T-cell (primary cell): ENCODE measurements at regions not wholly inside any gene's neighbourhood (a gene's known extent, or its start where the extent isn't known, plus 50 kb on each side); places are given as distances from the start of the nearest gene placed in this dataset.

Source experiments
- ATAC-seq, 4 experiments: fragments of 200-7000 bp in 3 of 4; fragments of 150-1000 bp in 1 of 4; cut with Tn5 transposase; replicated peaks in 1 of 4; 1 replicate in 3 of 4; 2 replicates in 1 of 4; pipeline ENCODE4 v1.10.0; 2021; ENCODE audit warnings: moderate library complexity in 3 of 4, mild to moderate bottlenecking in 2 of 4, moderate number of reproducible peaks in 1 of 4
- CTCF ChIA-PET, 2 donors: fragments of 300-600 bp; sonication (Branson Sonifier 250); formaldehyde crosslinking; loops; one replicate each; lab custom pipeline; 2022; ENCODE audit warnings: antibody characterized with exemption in 2 of 2; lab: Charles Lee
- POLR2A ChIA-PET, 2 donors: fragments of 300-600 bp; sonication (Branson Sonifier 250); formaldehyde crosslinking; loops; one replicate each; lab custom pipeline; 2022; ENCODE audit warnings: antibody characterized with exemption in 2 of 2; lab: Charles Lee
- DNase-seq, 35 experiments: peaks; one replicate each; pipeline versions ENCODE4 v3.0.0 to v3.0.0-alpha.2; 2013 to 2023
- H3K27ac ChIP-seq: one replicate; pipeline ENCODE4 v1.5.1; 2013; ENCODE audit warnings: low read length
- H3K27me3 ChIP-seq, 2 experiments: replicated peaks in 1 of 2; 1 replicate in 1 of 2; 2 replicates in 1 of 2; pipeline versions ENCODE4 v1.6.1 to v1.7.0; 2013; ENCODE audit warnings: low read length in 1 of 2, mixed read lengths in 1 of 2; ENCODE audit not compliant: control insufficient read depth in 2 of 2, insufficient read depth in 2 of 2; ENCODE audit errors: extremely low read depth in 1 of 2
- H3K36me3 ChIP-seq, 2 donors: 1 replicate in 1 of 2; 2 replicates in 1 of 2; pipeline versions ENCODE4 v1.6.1 to v1.7.0; 2013; ENCODE audit warnings: low read length in 1 of 2; ENCODE audit not compliant: control insufficient read depth in 2 of 2, insufficient read depth in 1 of 2; ENCODE audit errors: extremely low read depth in 1 of 2
- H3K4me1 ChIP-seq, 2 experiments: 1 replicate in 1 of 2; 2 replicates in 1 of 2; pipeline versions ENCODE4 v1.6.1 to v1.7.0; 2013; ENCODE audit warnings: low read length in 2 of 2, mixed read lengths in 1 of 2; ENCODE audit not compliant: insufficient read depth in 2 of 2, control insufficient read depth in 1 of 2; ENCODE audit errors: extremely low read depth in 1 of 2
- H3K4me3 ChIP-seq, 2 donors: 1 replicate in 1 of 2; 2 replicates in 1 of 2; pipeline versions ENCODE4 v1.5.1 to v1.7.0; 2013; ENCODE audit warnings: mild to moderate bottlenecking in 2 of 2, low read length in 1 of 2, moderate library complexity in 1 of 2; ENCODE audit not compliant: control insufficient read depth in 1 of 2; ENCODE audit errors: extremely low read depth in 1 of 2
- H3K9me3 ChIP-seq: 2 replicates; pipeline ENCODE4 v1.7.0; 2013
- H3K27ac Mint-ChIP-seq, 2 donors: one replicate each; pipeline ENCODE4 v1.8.0; 2020 to 2021; ENCODE audit warnings: mild to moderate bottlenecking in 2 of 2, mixed read lengths in 2 of 2
- H3K27me3 Mint-ChIP-seq, 2 donors: one replicate each; pipeline ENCODE4 v1.8.0; 2021 to 2022; ENCODE audit warnings: mixed read lengths in 2 of 2
- H3K36me3 Mint-ChIP-seq: one replicate; pipeline ENCODE4 v1.8.0; 2021; ENCODE audit warnings: mixed read lengths
- H3K4me1 Mint-ChIP-seq, 3 donors: one replicate each; pipeline ENCODE4 v1.8.0; 2020 to 2022; ENCODE audit warnings: mixed read lengths in 3 of 3, mild to moderate bottlenecking in 1 of 3
- H3K4me3 Mint-ChIP-seq, 3 donors: one replicate each; pipeline ENCODE4 v1.8.0; 2020 to 2022; ENCODE audit warnings: mild to moderate bottlenecking in 3 of 3, mixed read lengths in 3 of 3, moderate library complexity in 3 of 3
- H3K9me3 Mint-ChIP-seq, 3 donors: one replicate each; pipeline ENCODE4 v1.8.0; 2020 to 2022; ENCODE audit warnings: mixed read lengths in 3 of 3
- WGBS: methylation state at CpG from one replicate; pipeline ENCODE4 v1.1.5; 2013; ENCODE audit warnings: missing lambda C conversion rate; ENCODE audit not compliant: insufficient coverage; 5-methylcytosine and 5-hydroxymethylcytosine counted together

DNA sequence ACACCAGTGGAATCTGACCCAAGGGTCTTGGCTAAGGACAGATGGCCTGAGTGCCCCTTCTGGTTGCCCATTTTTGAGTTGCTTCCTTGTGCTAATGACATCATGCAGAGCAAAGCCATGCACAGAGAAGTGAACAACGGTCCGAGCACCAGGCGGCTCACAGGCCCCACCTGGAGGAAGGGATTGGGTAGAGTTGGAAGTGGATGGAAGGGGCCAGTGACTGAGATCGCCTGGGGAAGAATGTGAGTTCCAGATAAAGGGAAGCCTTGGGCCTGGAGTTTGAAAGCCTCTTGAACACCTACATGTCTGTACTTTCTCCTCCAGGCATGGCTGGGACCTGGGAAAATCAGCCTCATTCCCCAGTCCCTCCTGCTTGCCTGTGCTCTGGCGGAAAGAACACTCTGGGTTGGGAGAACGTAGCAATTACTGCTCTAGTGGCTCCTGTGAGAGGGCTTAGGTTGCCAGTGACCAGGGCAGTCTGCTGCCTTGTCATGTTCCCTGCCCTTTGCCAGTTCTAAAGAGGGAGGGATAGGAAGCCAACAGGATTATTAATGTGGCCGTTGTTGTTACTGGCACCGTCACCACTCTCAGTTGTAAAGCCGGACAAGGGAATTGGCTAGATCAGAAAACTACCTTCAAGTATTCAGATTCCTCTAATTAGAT is 62.5 kb upstream of the PTPN3 start:
- Mint-ChIP-seq H3K4me3 (no peak overlapping the region), H3K9me3 (no peaks in the 10 kb centered on the region), H3K27ac (no peak overlapping the region), H3K4me1 (no peaks in the 10 kb centered on the region), H3K36me3 (no peaks in the 10 kb centered on the region), H3K27me3 (peaks cover 8 to 9% of the 10 kb centered on the region in 2 donors)
- Histone ChIP-seq H3K4me3 (no peak overlapping the region), H3K9me3 (no peaks in the 10 kb centered on the region), H3K27ac (no peak overlapping the region), H3K27me3 (peaks cover 0 to 3% of the 10 kb centered on the region in 2 experiments), H3K36me3 (no peaks in the 10 kb centered on the region), H3K4me1 (no peaks in the 10 kb centered on the region)
- DNase-seq (no peak), ATAC-seq (no peak)
- CTCF ChIA-PET = no interaction called here
- 71% methylated on average over 5 of the region's 9 CpGs for WGBS
- POLR2A ChIA-PET = no interaction called here

DNA sequence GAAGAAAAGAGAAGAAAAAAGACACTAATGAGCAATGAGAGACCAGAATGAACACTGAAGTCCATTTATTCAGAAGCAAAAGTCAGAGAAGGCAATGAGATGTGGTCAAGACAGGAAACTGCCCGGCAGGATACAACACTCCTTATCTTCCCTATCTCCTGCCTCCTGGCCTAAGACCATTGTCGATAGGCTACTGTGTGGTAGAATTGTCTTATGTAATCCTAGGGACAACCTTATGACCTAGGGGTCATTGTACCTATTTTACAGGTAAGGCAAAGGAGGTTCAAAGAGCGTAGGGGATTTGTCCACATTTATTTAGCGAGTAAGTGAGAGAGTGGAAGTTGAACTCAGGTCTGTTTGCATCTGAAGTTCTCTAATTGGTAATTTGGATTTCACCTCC is 63.0 kb upstream of the PTPN3 start:
- H3K36me3 ChIP-seq = no peaks in the 10 kb centered on the region
- ChIA-PET CTCF (no interaction called here), POLR2A (no interaction called here)
- Mint-ChIP-seq H3K9me3 (no peaks in the 10 kb centered on the region), H3K4me1 (no peaks in the 10 kb centered on the region), H3K27me3 (peaks cover 4 to 8% of the 10 kb centered on the region in 2 donors), H3K36me3 (no peaks in the 10 kb centered on the region), H3K27ac (no peak overlapping the region), H3K4me3 (no peak overlapping the region)
- no peak overlapping the region for H3K4me3 ChIP-seq
- H3K9me3 ChIP-seq = no peaks in the 10 kb centered on the region
- ATAC-seq (no peak), DNase-seq (no peak)
- no peak overlapping the region for H3K27ac ChIP-seq
- H3K27me3 ChIP-seq = peaks cover 0 to 3% of the 10 kb centered on the region in 2 experiments
- no peaks in the 10 kb centered on the region for H3K4me1 ChIP-seq
- no CpG with 5 or more reads among the region's 4 CpGs for WGBS

DNA sequence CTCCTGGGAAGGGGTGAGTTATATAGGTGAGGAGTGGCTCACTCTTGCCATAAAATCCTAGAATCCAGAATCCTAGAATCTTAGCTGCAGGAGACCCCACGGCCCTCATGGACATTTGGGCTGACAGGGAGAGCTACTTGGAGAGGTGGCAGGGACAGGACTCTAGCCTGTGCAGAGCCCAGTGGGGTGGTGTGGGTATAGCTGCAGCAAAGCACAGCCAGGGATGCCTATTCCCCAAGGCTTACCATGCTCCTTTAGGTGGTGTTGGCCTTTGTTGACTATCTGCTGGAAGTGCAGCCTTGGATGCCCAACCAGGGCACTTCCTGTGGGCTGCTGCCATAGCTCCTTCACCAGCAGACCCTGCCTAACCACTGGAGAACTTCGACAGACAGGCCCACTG is 70.0 kb upstream of the PTPN3 start:
- DNase-seq (no peak), ATAC-seq (no peak)
- no peak overlapping the region for H3K27ac ChIP-seq
- WGBS = 59% methylated on average over 1 of the region's 2 CpGs
- Mint-ChIP-seq H3K27me3 (peaks cover 15 to 30% of the 10 kb centered on the region in 2 donors), H3K4me1 (no peaks in the 10 kb centered on the region), H3K36me3 (no peaks in the 10 kb centered on the region), H3K9me3 (no peaks in the 10 kb centered on the region), H3K27ac (no peak overlapping the region), H3K4me3 (no peak overlapping the region)
- no peak overlapping the region for H3K4me3 ChIP-seq
- no peaks in the 10 kb centered on the region for H3K4me1 ChIP-seq
- H3K27me3 ChIP-seq = peaks cover 0 to 9% of the 10 kb centered on the region in 2 experiments
- ChIA-PET POLR2A (no interaction called here), CTCF (no interaction called here)
- H3K9me3 ChIP-seq = no peaks in the 10 kb centered on the region
- no peaks in the 10 kb centered on the region for H3K36me3 ChIP-seq

DNA sequence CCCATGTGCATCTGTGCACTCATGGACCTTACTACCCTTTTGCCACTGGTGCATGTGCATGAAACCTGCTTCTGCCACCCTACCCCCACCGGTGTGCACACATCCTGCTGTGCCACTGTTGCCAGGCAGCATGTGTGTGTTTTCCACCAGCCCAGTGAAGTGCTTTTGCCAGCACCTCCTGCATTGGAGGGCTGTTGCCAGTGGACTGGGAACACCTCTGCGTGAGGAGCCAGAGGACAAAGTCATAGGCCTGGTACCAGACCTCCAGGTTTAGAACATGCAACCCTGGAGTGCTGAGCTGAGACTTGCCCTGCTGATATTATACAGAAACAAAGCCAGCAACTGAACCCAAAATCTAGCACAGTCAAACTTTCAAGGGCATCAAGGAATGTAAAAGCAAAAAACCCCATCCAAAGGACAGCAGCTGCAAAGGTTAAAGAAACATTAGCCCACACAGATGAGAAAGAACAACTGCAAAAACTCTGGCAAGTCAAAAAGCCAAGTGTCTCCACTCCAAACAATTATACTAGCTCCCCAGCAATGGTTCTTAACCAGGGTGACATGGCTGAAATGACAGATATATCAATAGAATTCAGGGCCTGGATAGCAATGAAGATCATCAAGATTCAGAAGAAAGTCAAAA is 70.6 kb upstream of the PTPN3 start:
- Histone ChIP-seq H3K4me1 (no peaks in the 10 kb centered on the region), H3K9me3 (no peaks in the 10 kb centered on the region), H3K27me3 (peaks cover 0 to 9% of the 10 kb centered on the region in 2 experiments), H3K27ac (no peak overlapping the region), H3K4me3 (no peak overlapping the region), H3K36me3 (no peaks in the 10 kb centered on the region)
- POLR2A ChIA-PET = no interaction called here
- peaks cover 15 to 30% of the 10 kb centered on the region in 2 donors for H3K27me3 Mint-ChIP-seq
- 91% methylated on average over 2 of the region's 2 CpGs for WGBS
- H3K36me3 Mint-ChIP-seq = no peaks in the 10 kb centered on the region
- H3K9me3 Mint-ChIP-seq = no peaks in the 10 kb centered on the region
- no peaks in the 10 kb centered on the region for H3K4me1 Mint-ChIP-seq
- DNase-seq = no peak
- CTCF ChIA-PET = no interaction called here
- H3K4me3 Mint-ChIP-seq = no peak overlapping the region
- H3K27ac Mint-ChIP-seq = no peak overlapping the region
- no peak for ATAC-seq

DNA sequence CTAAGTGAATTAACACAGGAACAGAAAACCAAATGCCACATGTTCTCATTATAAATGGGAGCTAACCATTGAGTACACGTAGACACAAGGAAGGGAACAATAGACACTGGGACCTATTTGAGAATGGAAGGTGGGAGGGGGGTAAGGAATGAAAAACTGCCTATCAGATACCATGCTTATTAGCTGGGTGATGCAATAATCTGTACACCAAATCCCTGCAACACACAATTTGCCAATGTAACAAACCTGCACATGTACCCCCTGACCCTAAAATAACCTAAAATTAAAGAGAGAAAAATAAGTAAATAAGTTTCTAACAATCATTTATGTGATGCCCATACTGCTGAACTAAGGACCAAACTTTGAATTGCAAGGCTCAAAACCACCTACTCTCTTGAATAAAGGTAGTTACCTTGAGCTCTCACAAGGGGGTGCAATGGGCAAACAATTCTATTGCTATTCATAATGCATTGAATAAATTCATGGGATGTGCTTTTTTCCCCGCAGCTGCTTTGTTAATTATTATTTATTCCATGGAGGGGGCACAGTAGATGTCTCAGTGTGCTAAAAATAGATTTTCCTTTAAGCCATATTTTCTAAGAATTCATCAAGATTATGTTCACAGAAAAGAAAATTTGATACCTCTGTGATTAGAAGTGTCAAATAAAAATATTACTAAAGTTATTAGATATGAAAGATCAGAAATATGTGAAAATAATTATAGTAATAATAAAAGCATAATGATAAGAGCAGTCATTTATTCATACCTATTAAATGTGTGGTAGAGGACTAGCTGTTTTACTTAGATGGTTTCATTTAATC is 76.2 kb upstream of the PTPN3 start:
- Histone ChIP-seq H3K4me3 (no peak overlapping the region), H3K4me1 (no peaks in the 10 kb centered on the region), H3K27ac (no peak overlapping the region), H3K36me3 (no peaks in the 10 kb centered on the region), H3K9me3 (no peaks in the 10 kb centered on the region), H3K27me3 (peaks cover 1 to 2% of the 10 kb centered on the region in 2 experiments)
- Mint-ChIP-seq H3K9me3 (no peaks in the 10 kb centered on the region), H3K27me3 (peaks cover 4 to 10% of the 10 kb centered on the region in 2 donors), H3K4me1 (no peaks in the 10 kb centered on the region), H3K4me3 (no peak overlapping the region), H3K36me3 (no peaks in the 10 kb centered on the region), H3K27ac (no peak overlapping the region)
- DNase-seq (peak in 3 of 35 experiments; percentile 3 to 28 (median 11)), ATAC-seq (no peak)
- WGBS = no CpG with 5 or more reads among the region's 2 CpGs
- POLR2A ChIA-PET = no interaction called here
- CTCF ChIA-PET = interaction anchor here in 1 of 2 donors (0.6 to 1.0 kb wide), 2 partner anchors 618 to 645 kb away, joined by 4 to 5 read pairs; no protein-coding TSS in a partner anchor

DNA sequence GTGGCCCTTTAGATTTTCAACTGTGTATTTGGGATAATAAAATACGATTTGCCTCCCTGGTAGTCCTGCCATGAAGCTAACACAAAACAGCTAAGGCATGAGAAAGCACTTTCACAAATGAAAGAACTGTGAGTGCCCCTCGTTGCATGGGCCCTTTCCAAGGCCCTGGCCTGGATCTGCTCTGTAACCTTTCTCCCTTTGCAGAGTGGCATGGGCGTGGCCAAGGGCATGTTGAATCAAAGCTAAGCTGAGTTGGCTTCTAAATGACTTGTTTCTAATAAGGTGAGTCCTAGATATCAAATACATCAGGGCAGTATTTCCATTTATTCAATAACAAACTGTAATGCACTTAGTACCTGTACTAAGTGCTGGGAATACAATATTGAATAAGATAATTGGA is 78.7 kb upstream of the PTPN3 start:
- H3K9me3 Mint-ChIP-seq = no peaks in the 10 kb centered on the region
- Histone ChIP-seq H3K27me3 (peaks cover 2 to 3% of the 10 kb centered on the region in 2 experiments), H3K9me3 (no peaks in the 10 kb centered on the region), H3K27ac (no peak overlapping the region), H3K4me3 (no peak overlapping the region), H3K4me1 (no peaks in the 10 kb centered on the region), H3K36me3 (no peaks in the 10 kb centered on the region)
- no peaks in the 10 kb centered on the region for H3K4me1 Mint-ChIP-seq
- 60% methylated on average over 2 of the region's 3 CpGs for WGBS
- ATAC-seq = no peak
- POLR2A ChIA-PET = no interaction called here
- H3K36me3 Mint-ChIP-seq = no peaks in the 10 kb centered on the region
- peaks cover 0 to 4% of the 10 kb centered on the region in 2 donors for H3K27me3 Mint-ChIP-seq
- H3K4me3 Mint-ChIP-seq = no peak overlapping the region
- DNase-seq = no peak
- CTCF ChIA-PET = interaction anchor here (0.5 to 0.6 kb wide), 2 partner anchors 557 to 1893 kb away, joined by 4 read pairs; no protein-coding TSS in a partner anchor
- no peak overlapping the region for H3K27ac Mint-ChIP-seq
